ENCODE measurements at regions not wholly inside any gene's neighbourhood (a gene's known extent, or its start where the extent isn't known, plus 50 kb on each side); places are given as distances from the start of the nearest gene placed in this dataset.

DNA sequence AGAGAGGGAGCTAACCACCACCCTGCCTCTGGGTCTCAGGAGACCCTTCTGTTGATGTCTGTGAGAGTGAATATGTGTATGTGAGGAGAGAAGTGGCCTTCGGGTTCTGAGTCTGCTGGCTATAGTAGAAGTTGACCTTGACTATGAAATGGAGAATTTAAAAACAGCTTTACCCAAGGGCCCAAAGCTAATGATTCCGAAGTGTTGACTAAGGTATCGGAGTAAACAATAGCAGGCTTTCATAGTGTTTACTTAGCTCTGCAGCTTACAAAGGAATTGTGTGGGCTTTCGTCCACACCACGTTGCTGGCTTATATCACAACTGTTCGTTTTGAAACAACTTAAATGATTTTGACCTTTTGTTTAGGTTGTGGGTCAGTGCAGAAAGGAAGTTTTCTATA is 126.5 kb upstream of the JAG1 start:
- TF ChIP-seq, protein P1, sequence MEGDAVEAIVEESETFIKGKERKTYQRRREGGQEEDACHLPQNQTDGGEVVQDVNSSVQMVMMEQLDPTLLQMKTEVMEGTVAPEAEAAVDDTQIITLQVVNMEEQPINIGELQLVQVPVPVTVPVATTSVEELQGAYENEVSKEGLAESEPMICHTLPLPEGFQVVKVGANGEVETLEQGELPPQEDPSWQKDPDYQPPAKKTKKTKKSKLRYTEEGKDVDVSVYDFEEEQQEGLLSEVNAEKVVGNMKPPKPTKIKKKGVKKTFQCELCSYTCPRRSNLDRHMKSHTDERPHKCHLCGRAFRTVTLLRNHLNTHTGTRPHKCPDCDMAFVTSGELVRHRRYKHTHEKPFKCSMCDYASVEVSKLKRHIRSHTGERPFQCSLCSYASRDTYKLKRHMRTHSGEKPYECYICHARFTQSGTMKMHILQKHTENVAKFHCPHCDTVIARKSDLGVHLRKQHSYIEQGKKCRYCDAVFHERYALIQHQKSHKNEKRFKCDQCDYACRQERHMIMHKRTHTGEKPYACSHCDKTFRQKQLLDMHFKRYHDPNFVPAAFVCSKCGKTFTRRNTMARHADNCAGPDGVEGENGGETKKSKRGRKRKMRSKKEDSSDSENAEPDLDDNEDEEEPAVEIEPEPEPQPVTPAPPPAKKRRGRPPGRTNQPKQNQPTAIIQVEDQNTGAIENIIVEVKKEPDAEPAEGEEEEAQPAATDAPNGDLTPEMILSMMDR (IDR thresholded peaks at IDR 0.05): no peak
- no peak for DNase-seq (ENCODE audit: low spot score)
- ATAC-seq (ENCODE audit: low FRiP score): no peak

DNA sequence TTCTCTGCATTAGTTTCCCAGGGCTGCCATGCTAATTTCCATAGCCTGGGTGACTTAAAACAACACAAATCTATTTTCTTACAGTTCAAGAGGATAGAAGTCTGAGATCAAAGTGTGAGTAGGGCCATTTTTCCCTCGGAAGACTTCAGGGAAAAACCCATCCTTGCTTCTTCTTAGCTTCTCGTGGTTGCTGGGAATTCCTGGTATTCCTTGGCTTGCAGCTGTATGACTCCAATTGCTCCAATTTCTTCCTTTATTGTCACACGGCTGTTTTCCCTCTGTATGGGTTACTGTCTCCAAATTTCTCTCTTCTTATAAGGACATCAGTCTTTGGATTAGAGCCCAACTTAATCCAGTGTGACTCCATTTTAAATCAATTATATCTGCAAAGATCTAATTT is 128.4 kb upstream of the JAG1 start:
- TF ChIP-seq, protein P1 (IDR thresholded peaks at IDR 0.05): no peak
- ATAC-seq (ENCODE audit: low FRiP score): no peak
- no peak for DNase-seq (ENCODE audit: low spot score)

DNA sequence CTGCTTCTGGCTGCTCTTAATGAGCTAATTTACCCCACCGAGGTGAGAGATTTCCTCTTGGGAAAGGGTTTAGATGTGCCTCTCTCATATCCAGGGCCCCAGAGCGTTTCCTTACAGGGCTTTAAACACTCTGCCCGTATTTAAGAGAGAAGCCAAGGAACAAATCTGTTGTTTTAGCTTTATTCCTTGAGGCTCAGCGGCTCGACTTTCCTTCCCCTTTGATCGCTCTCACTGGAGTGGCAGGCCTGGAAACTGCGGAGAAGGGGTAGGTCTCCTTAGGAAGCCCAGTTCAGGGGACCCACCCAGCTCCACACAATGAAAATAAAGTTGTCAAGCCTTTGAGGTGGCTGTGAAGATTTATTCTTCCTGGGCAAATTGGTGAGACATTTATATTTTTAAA is 132.0 kb upstream of the JAG1 start:
- TF ChIP-seq, protein P1 (IDR thresholded peaks at IDR 0.05): no peak
- ATAC-seq (ENCODE audit: low FRiP score) (no peak), DNase-seq (ENCODE audit: low spot score) (no peak)

DNA sequence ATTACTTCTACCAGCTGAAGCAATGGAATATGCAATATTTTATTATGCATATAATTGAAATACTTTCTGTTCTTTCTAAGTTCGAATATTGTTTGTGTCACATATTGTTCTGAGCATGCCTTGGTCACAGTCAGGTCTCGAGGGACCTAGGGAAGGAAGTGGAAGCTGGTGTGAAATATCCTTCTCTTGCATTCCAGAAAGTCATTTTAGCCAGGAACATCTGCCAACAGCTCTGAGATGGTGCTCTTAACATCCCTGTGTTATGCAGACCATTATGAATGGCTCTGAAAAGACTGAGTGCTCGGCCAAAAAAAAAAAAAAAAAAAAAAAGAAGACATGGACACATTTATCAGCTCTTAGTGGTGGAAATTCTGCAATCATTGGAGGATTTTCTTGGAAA is 132.7 kb upstream of the JAG1 start:
- no peak for DNase-seq (ENCODE audit: low spot score)
- TF ChIP-seq, protein P1 (IDR thresholded peaks at IDR 0.05): no peak
- no peak for ATAC-seq (ENCODE audit: low FRiP score)

DNA sequence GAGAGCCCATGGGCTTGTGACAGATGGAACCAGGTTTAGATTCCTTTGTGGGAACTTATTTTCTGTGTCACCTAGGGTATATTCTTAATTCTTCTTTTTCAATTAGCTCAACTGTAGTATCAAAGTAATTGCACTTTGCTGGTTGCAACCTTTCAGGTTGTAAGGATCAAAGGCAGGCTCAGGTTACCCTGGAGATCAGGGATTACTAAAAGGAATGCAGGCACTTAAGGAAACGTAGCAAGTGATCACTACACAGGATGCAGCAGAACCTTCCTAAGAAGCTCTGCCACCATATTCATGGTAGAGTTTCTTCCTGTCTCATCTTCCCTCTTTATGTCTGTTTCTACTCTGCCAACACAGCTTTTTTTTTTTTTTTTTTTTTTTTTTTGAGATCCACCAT is 133.2 kb upstream of the JAG1 start:
- ATAC-seq (ENCODE audit: low FRiP score) (no peak), DNase-seq (ENCODE audit: low spot score) (no peak)
- TF ChIP-seq, protein P1 (IDR thresholded peaks at IDR 0.05): no peak

DNA sequence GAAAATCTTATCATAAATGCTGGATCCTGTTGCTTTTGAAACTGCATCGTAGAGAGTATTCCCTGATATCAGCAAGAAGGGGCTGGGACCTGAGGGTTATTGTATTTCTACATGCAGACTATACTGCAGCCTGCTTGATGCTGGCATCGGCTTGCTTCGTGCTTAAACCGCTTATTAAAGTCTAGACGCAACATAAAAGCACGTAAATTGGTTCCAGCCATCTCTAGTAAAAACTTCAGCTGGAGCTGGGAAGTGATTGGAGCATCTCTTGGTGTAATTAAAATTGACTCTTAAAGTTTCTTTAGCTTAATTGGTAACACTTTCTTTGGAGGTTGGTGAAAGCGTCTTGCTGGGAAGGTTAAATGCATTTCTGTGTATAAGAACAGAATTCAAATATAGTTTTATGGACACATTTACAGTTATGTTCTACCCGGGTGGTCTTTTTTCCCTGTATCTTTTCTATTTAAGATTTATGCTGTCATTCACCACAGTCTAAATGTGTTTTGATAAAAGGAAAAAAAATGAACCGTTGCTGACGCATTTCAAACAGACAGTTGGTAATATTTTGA is 139.0 kb upstream of the JAG1 start:
- no peak for DNase-seq (ENCODE audit: low spot score)
- no peak for ATAC-seq (ENCODE audit: low FRiP score)
- TF ChIP-seq, protein P1 (IDR thresholded peaks at IDR 0.05): no peak

DNA sequence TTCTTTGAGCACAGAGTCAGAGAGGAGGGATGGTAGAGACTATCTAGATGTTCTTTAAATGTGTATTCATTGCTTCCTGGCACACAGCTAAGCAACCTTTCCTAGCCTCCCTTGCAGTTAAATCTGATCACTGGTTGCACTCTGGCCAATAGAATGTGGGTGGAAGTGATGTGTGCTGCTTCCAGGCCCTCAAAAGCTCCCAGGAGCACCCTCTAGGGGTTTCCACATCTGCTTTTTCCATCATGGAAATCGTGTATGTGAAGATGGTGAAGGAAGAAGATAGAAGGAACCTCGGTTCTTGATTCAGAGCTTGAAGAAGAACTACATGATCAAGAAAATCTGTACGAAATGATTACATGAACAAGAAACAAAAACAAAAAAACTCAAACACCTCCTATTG is 149.8 kb upstream of the JAG1 start:
- DNase-seq (ENCODE audit: low spot score) (no peak), ATAC-seq (ENCODE audit: low FRiP score) (no peak)
- TF ChIP-seq, protein P1 (IDR thresholded peaks at IDR 0.05): no peak

Data from omental fat pad (tissue), 3 donors.